GM12892 (cell line): ENCODE measurements at regions not wholly inside any gene's neighbourhood (a gene's known extent, or its start where the extent isn't known, plus 50 kb on each side); places are given as distances from the start of the nearest gene placed in this dataset.

Experiments
- POLR2A ChIP-seq: IDR thresholded peaks from 2 replicates; pipeline ENCODE4 v1.6.1; 2011; ENCODE audit warnings: low read depth, low read length, control low read depth
- TAF1 ChIP-seq: IDR thresholded peaks from 2 replicates; pipeline ENCODE4 v1.6.1; 2011; ENCODE audit warnings: low read depth, mild to moderate bottlenecking, control low read depth, low read length, borderline replicate concordance

GRCh38 chr2:16413285-16413684 is 252.3 kb downstream of the CYRIA start:
- TF ChIP-seq POLR2A (no peak), TAF1 (no peak)
